ENCODE measurements at regions not wholly inside any gene's neighbourhood (a gene's known extent, or its start where the extent isn't known, plus 50 kb on each side); places are given as distances from the start of the nearest gene placed in this dataset.
A peak's percentile ranks its signal among the peaks of the same experiment; 100 is the strongest.
"Not testable (repeated sequence)": the region's sequence is repeated elsewhere in the genome, so short reads cannot be mapped to it uniquely, and the experiment has no call there.

DNA sequence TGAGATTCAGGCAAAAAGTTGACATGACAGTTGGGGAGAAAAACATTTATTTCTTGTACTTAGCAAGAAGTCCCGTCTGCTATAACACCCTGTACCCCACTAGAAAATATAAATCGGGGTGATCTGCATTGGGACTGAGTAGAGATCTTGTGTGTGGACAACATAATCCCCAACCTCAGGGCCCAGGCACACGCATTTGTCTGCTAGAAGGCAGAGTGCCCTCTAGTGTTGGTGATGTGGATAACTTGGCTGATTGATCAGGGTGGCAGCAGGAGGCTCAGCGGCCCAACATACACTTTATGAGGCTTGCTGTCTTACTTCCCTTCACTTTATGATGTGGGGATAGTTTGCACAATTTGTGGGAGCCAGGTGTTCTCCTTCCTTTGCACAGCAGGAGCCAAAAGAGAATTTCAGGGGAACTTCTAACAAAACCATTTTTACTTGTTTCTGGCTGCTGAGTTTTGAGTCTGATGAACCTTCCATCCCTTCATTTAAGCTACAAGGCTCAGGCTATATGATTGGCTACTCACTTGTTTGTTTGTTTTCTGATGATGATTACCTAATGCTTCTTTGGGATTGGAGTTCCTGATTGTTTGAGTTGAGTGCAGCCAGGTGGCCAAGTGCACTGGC is 263.2 kb downstream of the DMAC1 start:
- DNase-seq, result no peak

DNA sequence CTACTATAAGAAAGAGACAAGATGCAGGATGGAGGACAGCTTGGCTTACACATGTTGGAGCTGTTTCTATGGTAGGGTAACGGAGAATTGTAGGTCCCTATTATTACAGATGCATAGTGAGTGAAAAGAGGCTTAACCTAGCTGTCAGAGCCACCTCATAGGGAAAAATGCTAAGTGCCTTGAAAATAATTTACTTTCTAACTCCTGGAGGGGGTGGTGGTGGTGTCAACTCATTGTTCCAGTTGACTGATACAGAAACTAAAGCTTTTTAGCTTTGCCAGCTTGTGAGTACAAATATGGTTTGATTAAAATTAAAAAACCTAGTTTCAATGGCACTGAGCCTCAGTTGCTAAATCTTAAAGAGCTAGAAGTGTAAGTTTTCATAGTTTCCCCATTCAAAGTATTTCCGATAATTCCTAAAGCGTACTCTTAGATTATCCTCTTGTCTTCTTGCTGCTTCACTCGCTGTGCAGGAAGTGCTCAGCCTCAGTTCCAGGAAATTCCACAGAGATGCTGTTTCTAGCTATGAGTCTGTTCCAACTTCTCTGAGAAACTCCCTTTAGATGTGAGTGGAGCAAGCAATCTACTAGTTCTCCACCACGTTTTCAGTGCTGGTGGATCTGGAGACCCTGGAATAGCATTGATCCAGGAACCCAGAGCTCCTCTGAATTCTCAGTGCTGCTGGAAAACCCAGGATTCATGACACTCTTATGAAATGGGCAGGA is 265.2 kb downstream of the DMAC1 start:
- DNase-seq, result no peak

DNA sequence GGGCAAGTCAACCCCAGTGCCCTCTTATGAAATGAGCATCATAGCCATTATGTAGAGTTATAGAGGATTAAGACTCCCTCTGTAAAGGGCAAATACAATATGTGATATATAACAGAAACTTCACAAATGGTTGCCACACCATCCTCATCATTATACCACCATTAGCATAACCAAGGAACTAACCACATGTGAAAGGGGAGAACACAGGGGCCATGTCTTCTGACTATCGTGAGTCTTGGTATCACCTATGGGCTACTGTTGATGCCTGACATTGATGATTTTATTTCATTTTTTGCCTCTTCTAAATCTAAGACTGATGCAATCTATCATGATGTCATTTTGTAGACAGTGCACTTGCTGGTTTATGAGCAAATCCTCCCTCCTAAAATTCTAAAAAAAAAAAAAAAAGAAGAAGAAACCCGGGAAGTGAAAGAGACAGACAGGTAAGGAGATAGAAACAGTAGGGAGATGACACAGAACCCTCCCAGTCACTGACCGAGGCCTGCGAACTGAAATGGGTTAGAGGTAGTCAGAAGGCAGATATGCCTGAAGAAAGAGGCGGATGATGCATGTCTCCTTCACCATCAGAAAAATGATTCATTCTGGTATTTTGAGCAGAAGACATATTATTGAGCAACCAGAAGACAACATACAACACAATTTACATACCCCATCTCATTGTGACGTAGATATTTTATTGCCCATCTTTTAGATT is 266.0 kb downstream of the DMAC1 start:
- DNase-seq, result no peak

DNA sequence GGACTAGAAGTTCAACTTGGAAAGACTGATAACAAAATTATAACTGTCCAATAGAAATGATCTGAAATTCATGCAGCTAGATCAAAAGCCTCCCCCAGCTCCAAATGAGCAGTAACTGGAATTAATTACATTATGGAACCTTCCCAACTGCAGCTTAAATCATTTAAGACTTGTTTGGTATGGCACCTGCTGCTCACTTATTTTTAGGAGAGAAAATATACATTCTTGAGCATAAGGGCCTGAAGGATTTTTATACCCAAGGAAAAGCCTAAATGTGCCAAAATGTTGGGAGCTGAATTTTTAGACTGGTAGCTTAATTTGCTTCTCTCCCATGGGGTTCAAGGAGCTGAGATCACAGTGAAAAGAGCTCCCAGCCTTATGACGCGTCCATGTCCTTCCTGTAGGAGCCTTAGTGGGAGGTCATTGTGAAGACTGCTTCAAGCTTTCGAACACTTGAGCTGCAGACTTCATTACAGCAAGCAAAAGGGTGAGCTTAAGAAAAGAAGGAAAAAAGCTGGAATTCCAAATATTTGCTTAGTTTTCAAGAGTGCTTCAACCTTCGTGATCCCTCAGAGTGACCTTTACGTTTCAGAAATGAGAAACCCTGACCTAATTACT is 276.0 kb downstream of the DMAC1 start:
- DNase-seq, result no peak

DNA sequence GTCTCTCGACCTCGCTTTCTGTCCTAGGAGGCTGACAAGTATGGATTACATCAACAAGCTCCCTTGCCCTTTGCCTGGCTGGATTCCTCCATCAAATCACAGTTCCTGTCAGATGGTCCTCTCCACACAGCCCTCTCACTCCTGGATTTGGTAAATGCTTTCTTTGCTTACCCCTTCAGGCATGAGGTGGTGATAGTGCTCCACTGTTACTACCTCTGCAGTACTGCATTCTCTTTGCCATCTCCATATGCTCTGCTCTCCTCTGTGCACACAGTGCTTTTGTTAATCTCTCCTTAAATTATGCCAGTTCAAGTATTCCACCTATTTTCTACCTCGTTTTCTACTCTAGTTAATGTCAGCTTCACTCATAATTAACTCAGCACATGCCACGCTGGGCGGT is 279.2 kb downstream of the DMAC1 start:
- DNase-seq, result no peak

DNA sequence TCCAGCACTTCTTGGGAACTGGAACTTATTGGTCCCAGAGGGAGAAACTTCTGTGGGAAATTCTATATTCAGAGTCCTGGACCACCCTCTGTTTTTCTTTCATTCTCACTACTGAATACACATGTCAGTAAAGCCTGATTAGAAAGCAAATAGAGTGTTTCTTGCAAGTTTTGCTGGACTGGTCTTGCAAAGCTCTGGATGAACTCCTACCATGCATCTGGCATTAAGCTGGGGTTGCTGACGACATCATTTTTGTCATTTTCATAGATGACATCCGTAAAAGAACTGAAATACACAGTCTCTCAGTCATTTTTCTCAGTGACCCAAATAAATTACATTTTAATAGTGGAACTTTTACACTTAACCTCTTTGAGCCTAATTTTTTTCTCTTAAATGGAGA is 283.2 kb downstream of the DMAC1 start:
- DNase-seq, result no peak

DNA sequence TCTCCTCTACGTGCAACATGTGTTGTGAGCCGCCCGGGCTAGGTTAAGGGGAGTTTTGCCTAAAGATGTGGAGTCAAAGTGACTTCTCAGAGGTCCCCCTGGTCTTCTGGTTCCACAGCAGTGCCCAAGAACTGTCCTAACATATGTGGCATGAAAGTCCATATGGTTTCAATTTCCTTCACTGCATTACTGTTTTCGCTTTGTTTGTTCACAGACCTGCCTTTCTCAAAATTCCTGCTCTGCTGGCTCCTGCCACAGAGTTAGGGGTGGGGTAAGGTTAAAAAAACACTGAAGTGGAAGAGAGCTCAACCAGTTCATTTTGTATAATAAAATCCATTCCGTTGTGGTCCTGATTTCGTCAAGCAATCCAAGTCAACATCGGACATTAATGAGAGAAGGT is 289.4 kb downstream of the DMAC1 start:
- DNase-seq, result no peak

DNA sequence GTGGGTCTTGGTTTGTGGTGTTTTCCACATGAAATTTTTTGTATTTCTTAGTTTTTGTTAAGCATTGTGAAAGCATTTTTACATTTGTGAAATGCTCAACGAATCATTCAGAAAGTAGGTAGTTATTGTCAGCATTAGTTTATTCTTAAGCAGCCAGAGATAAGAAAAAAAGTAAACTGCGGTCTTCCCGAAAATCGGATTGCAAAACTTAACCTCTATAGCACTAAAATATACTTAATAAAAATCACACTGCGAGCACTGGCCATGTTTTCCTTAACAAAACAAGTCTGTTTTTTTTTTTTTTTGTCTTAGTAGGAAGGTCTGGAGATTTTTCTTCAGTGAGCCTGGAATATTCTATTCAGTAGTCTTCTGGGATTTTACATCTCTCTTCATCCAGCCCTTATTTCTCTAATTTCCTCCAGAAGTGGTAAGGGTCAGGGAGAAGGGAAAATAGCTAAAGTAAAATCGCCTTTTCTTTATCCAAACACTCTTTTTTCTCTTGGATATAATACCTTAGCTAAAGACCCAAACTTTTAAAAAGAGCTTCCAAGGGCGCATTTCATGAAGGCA is 289.9 kb downstream of the DMAC1 start:
- DNase-seq, result no peak

DNA sequence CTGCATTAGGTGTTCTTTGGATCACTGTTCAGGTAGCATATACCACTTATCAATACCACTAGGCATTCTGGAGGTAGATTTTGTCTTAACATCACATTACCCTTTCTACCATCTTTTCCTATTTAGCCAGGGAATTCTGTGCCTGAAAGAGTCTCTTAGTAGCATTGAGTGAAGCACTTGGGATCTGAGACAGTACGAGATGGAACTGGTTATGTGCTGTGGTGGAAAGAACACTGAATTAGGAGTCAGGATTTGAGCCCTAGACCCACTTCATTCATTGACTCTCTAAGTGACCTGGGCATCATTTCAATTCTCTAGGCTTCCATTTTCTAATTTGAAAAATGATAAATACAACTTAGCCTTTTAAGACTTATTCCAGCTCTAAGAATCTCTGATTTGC is 291.1 kb downstream of the DMAC1 start:
- no peak for DNase-seq

DNA sequence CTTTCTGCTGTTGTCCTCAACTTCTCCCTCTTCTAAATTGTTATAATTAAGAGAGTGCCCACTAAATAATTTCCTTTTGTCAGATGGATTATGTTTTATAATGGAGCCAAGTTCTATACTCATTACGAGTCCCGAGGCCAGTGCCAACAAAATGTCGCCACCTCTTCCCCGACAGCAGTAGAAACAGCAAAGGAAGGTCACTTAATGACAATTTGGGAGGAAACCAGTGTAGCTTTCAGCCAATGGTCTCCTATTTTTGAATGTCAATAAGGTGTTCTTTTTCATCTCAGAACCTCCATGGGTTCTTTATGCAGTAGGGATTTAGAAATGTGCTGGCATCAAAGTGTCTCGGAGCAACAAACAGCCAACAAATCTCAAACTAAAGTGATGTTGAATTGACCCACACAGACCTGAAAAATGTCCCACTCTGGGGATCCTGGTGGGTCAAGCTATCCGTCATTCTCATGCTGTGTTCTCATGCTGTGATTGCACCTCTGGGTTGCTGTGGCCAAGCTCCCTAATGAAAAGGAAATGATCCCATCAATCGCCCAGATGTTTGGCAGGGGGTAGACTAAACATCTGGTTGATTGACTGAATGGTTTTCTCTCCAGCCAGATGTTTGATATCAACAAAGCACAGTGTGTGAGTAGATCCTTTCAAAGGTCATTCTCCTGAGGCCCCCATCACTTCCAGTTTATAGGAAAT is 291.9 kb downstream of the DMAC1 start:
- DNase-seq, result no peak

DNA sequence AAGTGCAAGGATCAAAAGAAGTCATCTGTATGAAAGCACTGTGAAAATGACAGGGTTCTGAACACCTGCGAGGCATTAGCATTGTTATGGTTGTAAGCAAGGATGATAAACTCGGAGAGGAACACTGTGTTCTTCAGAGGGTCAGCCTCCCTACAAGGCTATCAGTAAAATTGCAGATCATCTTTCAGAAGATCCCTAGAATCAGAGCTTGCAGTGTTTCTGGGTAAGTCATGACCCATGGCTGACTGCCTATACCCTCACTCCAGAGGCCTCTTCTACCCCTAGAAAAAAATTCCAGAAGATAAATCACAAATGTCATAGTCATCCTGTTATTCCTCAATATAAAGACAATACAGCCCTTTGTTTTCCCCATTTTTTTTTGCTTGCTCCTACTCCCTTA is 292.6 kb downstream of the DMAC1 start:
- no peak for DNase-seq

DNA sequence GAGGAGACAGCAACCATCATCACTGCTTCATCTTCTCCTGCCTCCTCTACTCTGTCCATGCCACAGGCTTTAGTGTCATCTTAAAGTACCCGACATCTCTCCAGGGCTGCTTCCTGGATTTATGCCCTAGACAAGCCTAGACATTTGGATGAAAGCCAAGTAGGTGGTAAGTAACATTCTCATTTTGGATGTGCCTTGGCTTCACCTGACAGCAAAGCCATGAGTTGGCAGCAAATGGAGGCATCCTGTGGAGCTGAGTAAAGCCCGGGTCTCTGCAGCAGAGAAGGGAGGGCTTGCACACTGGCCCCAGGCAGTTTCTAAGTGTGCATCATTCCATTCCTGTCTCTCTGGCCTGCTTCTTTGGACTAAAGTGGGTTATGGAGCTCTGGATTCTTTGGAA is 299.1 kb downstream of the DMAC1 start:
- peak; percentile 4 for DNase-seq

DNA sequence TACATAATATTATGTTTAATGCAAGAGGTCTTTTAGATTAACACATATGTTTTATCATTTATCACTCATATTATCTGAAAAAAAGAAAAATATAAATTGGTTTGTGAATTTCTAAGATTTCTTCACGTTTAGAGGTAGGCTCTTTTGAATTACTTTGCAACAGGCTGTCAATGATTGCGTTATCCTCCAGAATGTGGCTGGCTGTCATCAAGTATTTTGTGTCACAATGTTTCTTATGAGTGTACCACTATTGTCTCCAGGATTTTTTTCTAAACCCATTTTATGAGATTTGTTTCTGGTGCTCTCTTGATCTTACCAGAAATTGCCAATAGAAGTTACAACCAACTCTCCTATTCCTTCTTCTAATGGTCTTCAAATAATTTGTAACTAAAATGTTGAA is 307.9 kb downstream of the DMAC1 start:
- no peak for DNase-seq

DNA sequence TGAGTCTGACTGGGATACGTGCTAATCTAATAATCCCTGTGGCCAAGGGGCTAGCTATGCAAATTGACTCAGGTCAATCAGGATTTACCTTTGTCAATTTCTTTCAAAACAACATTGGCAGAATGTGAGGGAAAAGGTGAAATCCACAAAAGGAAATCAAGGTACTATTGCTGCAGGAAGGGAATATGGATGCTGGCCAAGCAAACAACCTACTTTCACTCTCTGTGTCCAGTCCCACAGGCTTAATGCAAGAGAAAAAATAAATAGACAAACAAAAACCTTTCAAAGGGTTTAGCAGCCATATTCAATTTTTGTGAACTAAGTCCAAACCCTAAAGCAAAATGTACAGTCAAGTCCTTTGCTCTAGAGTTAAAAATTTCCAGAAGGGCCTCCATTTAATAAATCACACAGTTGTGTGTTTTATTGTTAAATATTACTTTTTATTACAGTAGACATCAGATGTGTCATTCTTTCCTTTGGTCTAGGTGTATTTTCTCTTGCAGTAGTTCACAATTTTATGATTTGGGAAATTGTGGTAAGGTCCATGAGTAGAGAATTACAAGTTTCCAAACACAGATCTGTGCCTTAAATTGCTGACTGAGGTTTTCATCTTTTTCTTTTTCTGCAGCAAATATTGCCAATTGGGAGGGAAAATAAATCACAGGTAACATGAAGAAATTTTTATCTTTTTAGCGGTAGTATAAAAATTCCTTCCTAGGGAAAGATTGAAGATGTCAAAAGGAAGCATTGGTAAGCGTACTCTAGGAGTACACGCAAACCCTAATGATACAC is 309.1 kb downstream of the DMAC1 start:
- DNase-seq, result no peak

DNA sequence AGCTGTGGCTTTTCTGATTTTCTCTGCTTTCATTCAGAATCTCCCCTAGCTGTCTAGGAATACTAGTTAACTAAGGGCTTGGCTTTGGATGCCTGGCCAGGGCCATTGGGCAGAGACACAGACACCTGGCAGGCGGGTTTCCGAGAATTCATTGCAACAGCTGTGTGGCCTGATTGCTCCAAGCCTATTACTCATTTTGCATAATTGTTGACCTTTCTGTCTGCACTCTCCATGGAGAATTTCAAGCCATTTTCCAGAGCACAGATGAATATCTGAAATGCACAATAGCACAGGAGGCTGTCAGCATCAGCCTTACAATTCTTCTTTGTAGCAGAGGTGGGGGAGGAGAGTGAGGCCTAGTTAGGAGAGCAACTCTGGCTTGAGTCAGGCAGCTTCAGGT is 310.5 kb downstream of the DMAC1 start:
- DNase-seq, result no peak

DNA sequence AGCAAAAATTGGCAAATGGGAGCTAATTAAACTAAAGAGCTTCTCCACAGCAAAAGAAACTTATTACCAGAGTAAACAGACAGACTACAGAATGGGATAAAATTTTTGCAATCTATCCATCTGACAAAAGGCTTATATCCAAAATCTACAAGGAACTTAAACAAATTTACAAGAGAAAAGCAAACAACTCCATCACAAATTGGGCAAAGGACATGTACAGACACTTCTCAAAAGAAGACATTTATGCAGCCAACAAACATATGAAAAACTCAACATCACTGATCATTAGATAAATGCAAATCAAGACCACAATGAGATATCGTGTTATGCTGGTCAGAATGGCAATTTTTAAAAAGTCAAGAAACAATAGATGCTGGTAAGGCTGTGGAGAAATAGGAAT is 315.6 kb downstream of the DMAC1 start:
- DNase-seq, result not testable (repeated sequence)

DNA sequence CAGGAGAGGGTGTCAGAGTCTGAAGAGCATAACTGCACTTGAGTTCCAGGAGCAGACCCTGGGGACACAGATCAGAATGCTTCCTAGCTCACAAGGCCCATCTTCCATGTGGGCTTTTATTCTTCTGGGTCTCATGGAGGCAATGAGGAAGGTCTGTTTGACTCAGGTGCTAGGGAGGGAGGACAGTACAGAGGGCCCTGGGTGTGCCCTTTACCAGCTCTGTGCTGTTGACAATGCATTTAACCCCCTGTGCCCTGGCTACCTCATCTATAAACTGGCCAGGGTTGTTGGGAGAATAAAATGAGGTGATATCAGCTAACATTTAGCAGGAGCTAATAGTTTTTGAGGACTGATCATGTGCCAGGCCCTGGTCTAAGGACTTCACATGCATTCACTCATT is 318.0 kb downstream of the DMAC1 start:
- DNase-seq, result no peak

DNA sequence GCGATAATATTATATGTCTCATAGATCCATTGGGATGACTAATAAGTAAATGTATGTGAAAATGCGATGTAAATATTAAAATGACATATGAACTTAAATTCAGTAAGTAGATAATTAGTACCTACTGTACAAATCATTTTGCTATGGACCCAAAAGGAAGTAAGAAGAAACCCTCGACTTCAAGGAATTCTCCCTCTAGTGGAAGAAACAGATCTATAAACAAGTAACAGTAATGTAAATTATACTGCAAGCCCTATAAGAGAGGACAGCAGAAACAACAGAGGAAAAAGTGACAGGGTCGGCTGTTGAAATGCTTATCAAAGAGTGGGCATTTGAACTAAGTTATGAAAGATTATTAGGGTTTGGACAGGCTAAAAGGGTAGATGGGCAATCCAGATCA is 320.3 kb downstream of the DMAC1 start:
- DNase-seq, result no peak

DNA sequence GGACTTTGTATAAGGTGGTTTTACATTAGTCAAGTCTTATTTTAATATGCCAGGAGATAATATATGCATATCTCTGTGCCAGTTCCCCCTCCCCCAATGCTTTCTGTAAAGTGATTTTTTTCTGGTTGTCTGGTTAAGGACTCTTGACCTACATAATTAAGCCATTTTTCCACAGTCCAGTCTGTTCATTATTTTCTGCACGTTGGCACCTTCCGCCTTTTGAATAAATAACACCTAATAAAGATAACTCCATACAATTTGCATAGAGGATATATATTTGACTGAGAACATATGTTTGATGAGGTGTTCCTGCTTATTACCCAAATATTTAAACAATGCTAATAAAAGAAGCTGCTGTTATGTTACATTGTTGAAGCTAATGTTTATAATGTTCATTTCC is 320.9 kb downstream of the DMAC1 start:
- DNase-seq, result no peak

DNA sequence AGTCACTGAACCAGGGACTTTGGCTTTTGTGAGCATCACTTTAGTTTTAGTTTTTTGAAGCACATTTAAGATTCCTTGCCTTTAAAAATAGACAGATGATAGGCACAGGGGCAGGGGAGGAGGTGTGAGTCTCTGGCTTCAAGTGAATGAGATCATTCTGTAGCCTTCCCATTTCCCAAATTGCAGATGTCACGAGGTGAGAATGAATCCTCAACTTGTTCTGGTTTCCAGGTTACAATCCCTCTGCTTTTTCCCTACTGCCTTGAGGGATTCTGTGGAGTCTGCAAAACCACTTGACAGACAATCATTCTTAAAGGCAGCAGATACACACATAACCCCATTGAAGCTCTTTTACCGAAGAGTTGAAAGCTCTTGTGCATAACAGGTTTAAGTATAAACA is 332.4 kb downstream of the DMAC1 start:
- no peak for DNase-seq

DNA sequence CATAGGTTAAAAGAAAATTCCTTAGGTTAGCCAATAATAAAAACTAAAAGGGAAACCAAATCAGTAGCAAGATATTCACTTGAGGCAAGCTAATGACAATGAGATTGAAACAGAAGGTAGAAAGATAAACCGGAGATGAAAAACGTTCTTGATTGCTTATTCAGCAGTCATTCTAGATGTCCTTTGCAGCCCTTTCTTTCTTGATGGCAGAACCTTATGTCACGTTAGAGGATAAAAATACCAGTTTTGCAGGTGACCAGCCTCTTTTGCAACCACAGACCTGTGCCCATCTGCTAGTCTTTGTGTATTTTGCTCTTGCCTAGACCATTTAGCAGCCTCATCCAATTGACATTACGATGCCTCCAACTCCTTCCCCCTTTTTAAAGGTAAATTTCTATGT is 337.8 kb downstream of the DMAC1 start:
- DNase-seq, result no peak
